GM19438 (cell line): ENCODE measurements at regions not wholly inside any gene's neighbourhood (a gene's known extent, or its start where the extent isn't known, plus 50 kb on each side); places are given as distances from the start of the nearest gene placed in this dataset.

Experiments used
- ATAC-seq: cut with Tn5 transposase; IDR thresholded peaks from one replicate; pipeline ENCODE4 v1.9.1; 2021; ENCODE audit warnings: low read depth; ENCODE audit not compliant: unreplicated experiment

- no peak for ATAC-seq
Observed at GRCh38 chr13:34087791-34088190, 269.8 kb downstream of the RFC3 start.

GRCh38 chr13:34103854-34104253, 285.9 kb downstream of the RFC3 start:
- no peak for ATAC-seq

DNA sequence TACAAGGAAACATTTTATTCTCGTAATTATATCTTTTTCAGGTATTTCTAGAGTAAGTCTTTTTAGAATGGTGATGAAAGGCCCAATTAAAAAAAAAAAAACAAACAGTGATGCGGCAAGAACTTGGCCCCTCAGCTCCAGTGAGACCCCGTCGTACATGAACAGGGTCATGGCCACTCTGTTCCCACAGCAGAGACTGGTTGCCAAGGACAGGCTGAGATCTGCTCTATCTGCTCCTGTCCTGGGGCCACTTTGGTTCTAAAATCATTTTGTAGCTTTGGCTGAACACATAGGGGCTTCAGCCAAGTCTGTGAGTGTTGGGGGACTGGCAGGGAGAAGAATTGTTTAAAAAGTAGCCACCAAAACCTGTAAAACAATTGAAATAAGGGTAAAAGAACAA, 286.9 kb downstream of the RFC3 start:
- no peak for ATAC-seq

DNA sequence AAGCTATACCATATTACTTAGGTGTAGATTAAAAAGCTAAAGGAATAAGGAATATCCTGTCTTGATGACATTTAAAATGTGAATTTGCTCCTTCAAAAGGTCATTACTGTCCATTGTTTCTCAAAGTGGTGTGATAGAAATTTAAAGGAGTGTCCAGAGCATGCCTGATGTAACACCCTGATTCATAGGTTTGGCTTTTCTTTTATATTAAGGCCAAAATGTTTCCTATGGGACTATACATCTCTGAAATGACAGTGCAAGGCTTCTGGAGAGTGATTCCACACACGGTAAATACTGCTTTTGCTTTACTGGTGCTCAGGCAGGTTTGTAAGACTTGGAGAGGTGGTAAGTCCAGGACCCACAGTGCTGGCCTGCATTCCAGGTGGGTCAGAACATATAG, 289.9 kb downstream of the RFC3 start:
- no peak for ATAC-seq

DNA sequence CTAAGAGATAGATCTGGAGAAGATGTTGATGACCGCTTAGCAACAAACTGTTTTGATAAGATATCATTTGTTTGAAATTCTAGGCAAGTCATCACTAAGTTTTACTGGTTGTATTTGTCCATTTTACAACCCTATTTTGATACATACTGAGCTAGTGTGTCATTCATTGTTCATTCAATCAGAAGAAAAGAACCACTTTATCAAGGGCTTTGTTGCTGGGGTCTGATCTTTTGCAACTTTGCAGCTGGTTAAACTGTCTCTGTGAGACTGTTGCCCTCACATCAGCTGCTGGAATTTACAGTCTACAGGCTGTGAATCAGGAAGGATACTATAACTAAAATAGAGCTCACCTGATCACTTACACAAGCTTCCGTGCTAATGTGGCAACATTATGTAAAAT, 290.5 kb downstream of the RFC3 start:
- ATAC-seq: no peak

- no peak for ATAC-seq
Observed at GRCh38 chr13:34114581-34114980, 296.6 kb downstream of the RFC3 start.

DNA sequence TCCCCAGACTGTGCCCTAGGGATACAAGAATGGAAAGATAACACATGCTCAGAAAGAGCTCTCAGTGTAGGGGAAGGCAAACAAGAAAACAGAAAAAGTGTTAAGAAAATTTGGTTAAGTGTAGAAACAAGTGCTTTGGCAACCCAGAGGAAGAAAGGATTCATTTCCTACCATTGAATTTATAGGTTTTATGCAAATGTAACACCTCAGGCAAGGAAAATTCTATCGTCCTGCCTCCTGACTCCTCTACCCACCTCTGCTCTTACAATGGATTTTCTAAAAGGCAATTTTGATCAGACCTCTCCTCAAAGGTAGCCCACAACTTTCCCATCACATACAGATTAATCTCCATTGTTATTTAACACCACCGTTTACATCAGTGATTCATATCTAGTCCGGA, 298.7 kb downstream of the RFC3 start:
- no peak for ATAC-seq

- no peak for ATAC-seq
Observed at GRCh38 chr13:34124666-34125306, 306.8 kb downstream of the RFC3 start.

GRCh38 chr13:34127523-34127922, 309.6 kb downstream of the RFC3 start:
- no peak for ATAC-seq

DNA sequence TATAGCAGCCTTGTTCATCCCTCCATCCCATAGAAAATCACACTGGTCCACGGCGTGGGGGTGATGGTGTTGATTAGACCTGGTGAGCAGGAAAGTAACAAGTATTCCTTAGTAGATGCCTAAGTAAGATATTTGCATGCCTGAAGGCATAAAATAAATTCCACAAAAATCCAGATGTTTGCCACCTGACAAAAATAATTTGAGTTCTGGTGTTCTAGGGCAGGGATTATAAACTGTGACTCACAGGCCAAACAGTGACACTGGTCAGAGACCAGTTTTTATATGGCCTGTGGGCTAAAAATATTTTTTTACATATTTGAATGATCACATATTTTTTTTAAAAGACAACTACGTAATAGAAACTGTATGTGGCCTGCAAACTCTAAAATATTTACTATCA, 310.7 kb downstream of the RFC3 start:
- no peak for ATAC-seq

- no peak for ATAC-seq
Observed at GRCh38 chr13:34129436-34129835, 311.5 kb downstream of the RFC3 start.

- ATAC-seq: no peak
Observed at GRCh38 chr13:34137200-34137599, 319.3 kb downstream of the RFC3 start.

GRCh38 chr13:34139660-34140227, 321.8 kb downstream of the RFC3 start:
- ATAC-seq: no peak

GRCh38 chr13:34143637-34144036, 325.7 kb downstream of the RFC3 start:
- ATAC-seq: no peak

DNA sequence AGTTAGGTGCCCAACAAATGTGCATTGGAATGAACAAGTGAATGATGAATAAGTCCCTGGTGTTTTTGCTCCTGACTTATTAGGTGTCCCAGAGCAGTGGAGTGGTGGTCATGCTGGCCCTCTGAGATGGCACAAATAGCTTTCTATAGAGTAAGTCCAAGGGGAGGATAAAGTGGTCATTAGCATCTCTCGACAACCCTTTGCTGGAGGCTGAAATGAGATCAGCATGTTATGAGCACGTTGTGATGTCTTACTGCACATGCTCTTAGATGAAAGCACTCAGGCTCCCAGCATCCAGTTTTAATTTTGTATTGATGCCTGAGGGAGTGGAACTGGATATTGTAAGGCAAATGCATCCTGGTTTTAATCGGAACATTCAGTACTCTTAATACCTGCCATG, 326.2 kb downstream of the RFC3 start:
- no peak for ATAC-seq

- no peak for ATAC-seq
Observed at GRCh38 chr13:34145061-34145460, 327.1 kb downstream of the RFC3 start.

DNA sequence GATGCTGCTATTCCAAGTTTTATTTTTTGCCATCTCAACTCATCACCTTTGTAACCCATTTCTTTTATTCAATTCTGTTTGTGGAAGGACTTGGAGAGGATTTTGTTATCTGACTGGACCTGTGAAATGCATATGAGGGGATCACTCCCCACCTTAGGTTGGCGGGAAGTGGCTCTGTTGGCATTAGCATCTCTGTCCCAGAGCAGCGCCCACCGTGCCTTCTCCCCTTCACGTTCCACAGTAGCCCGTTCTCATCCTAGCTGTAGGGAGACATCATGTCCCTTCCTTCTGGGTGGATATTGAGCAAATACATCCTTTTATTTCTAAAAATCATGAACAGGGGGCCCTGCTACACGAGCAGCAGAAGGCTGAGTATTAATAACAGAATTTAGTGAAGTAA, 330.4 kb downstream of the RFC3 start:
- no peak for ATAC-seq

GRCh38 chr13:34151885-34152284, 333.9 kb downstream of the RFC3 start:
- ATAC-seq: no peak

DNA sequence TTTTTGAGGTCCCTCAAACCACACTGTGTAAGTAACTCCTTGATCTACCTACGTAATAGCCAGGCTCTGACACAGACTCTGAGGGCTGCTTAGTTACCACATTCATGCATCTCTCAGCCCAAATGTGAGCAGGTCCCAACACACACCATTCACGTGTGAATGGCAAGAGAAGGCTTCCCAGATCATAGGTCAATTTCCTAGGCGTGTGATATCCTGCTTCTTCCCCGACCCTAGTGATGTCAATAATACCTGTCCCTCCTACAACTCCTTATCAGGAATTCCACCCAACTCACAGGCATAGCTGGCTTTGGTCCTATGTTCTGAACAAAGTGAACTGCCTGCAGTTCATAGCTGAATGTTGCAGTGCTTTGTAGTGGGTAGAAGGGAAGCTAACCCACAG, 334.5 kb downstream of the RFC3 start:
- no peak for ATAC-seq

DNA sequence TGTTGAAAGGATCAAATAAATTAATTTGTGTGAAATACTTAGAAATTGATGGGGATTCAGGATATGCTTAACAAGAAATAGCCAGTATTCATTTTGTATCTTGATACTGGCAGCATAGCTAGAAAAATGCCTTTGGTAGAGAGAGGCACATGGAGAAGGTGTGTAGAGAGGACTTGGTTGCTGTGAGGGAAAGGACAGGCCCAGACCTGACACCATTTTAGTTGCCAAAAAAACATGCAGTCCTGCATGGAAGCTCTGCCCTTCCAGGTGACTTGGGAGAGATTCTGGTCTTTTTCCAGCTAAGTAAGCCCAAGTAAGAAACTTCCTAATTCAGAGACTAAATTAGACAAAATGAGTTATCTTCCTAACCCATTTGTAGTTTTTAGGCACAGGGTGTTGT, 335.0 kb downstream of the RFC3 start:
- no peak for ATAC-seq

GRCh38 chr13:34153428-34154180, 335.7 kb downstream of the RFC3 start:
- ATAC-seq: no peak
